GM21447 (cell line): ENCODE measurements at regions not wholly inside any gene's neighbourhood (a gene's known extent, or its start where the extent isn't known, plus 50 kb on each side); places are given as distances from the start of the nearest gene placed in this dataset.
"Not testable (repeated sequence)": the region's sequence is repeated elsewhere in the genome, so short reads cannot be mapped to it uniquely, and the experiment has no call there.

Experiments
- ATAC-seq: cut with Tn5 transposase; IDR thresholded peaks from one replicate; pipeline ENCODE4 v1.9.1; 2021; ENCODE audit not compliant: unreplicated experiment

- no peak for ATAC-seq
Measured at GRCh38 chr11:90614318-90614717, 391.5 kb upstream of the CHORDC1 start.

GRCh38 chr11:90613037-90613436 is 390.2 kb upstream of the CHORDC1 start:
- ATAC-seq, result not testable (repeated sequence)

GRCh38 chr11:90606721-90607120 is 383.9 kb upstream of the CHORDC1 start:
- no peak for ATAC-seq

- no peak for ATAC-seq
Measured at GRCh38 chr11:90601261-90601660, 378.4 kb upstream of the CHORDC1 start.

GRCh38 chr11:90594658-90595057 is 371.8 kb upstream of the CHORDC1 start:
- no peak for ATAC-seq

GRCh38 chr11:90593099-90593498 is 370.2 kb upstream of the CHORDC1 start:
- no peak for ATAC-seq

- no peak for ATAC-seq
Measured at GRCh38 chr11:90590286-90590685, 367.4 kb upstream of the CHORDC1 start.

- no peak for ATAC-seq
Measured at GRCh38 chr11:90589735-90590134, 366.9 kb upstream of the CHORDC1 start.

- ATAC-seq, result no peak
Measured at GRCh38 chr11:90587896-90588295, 365.0 kb upstream of the CHORDC1 start.

GRCh38 chr11:90585491-90585890 is 362.6 kb upstream of the CHORDC1 start:
- no peak for ATAC-seq

- ATAC-seq, result not testable (repeated sequence)
Measured at GRCh38 chr11:90582999-90583398, 360.1 kb upstream of the CHORDC1 start.

- ATAC-seq, result no peak
Measured at GRCh38 chr11:90564531-90564930, 341.7 kb upstream of the CHORDC1 start.

- ATAC-seq, result no peak
Measured at GRCh38 chr11:90558328-90558865, 335.5 kb upstream of the CHORDC1 start.

GRCh38 chr11:90556606-90557005 is 333.8 kb upstream of the CHORDC1 start:
- no peak for ATAC-seq

- no peak for ATAC-seq
Measured at GRCh38 chr11:90556026-90556425, 333.2 kb upstream of the CHORDC1 start.

- no peak for ATAC-seq
Measured at GRCh38 chr11:90555477-90555876, 332.6 kb upstream of the CHORDC1 start.

- no peak for ATAC-seq
Measured at GRCh38 chr11:90542092-90542491, 319.2 kb upstream of the CHORDC1 start.

GRCh38 chr11:90536301-90536700 is 313.5 kb upstream of the CHORDC1 start:
- ATAC-seq, result no peak

GRCh38 chr11:90532125-90532524 is 309.3 kb upstream of the CHORDC1 start:
- no peak for ATAC-seq

GRCh38 chr11:90531001-90531400 is 308.2 kb upstream of the CHORDC1 start:
- no peak for ATAC-seq

- no peak for ATAC-seq
Measured at GRCh38 chr11:90525962-90526361, 303.1 kb upstream of the CHORDC1 start.

GRCh38 chr11:90512846-90513245 is 290.0 kb upstream of the CHORDC1 start:
- no peak for ATAC-seq

GRCh38 chr11:90510839-90511238 is 288.0 kb upstream of the CHORDC1 start:
- no peak for ATAC-seq
